ENCODE measurements at regions not wholly inside any gene's neighbourhood (a gene's known extent, or its start where the extent isn't known, plus 50 kb on each side); places are given as distances from the start of the nearest gene placed in this dataset.

DNA sequence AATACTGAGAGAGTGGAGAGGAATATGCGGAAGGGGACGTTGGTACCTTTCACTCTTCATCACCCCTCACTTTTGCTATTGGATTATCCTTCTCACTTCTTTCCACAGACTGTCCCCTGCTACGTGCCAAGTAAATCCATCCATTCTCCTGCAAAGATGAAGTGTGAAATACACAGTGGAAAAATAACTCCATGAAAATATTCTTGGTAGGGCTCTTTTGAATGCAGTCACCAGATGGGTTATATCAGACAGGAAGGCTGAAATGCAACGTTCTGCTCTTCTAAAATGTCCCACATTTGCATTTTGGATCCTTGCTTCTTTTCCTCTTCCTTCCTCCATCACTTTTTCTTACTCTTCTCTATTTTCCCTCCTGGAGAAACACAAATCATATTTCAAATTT lies 510.3 kb upstream of the CLINT1 start:
- TF ChIP-seq, protein P1, sequence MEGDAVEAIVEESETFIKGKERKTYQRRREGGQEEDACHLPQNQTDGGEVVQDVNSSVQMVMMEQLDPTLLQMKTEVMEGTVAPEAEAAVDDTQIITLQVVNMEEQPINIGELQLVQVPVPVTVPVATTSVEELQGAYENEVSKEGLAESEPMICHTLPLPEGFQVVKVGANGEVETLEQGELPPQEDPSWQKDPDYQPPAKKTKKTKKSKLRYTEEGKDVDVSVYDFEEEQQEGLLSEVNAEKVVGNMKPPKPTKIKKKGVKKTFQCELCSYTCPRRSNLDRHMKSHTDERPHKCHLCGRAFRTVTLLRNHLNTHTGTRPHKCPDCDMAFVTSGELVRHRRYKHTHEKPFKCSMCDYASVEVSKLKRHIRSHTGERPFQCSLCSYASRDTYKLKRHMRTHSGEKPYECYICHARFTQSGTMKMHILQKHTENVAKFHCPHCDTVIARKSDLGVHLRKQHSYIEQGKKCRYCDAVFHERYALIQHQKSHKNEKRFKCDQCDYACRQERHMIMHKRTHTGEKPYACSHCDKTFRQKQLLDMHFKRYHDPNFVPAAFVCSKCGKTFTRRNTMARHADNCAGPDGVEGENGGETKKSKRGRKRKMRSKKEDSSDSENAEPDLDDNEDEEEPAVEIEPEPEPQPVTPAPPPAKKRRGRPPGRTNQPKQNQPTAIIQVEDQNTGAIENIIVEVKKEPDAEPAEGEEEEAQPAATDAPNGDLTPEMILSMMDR (optimal IDR thresholded peaks at IDR 0.05 in 1 of 3, IDR thresholded peaks at IDR 0.05 in 1 of 3, conservative IDR thresholded peaks at IDR 0.05 in 1 of 3; ENCODE audit: extremely low read depth in 1 of 3, insufficient read depth in 2 of 3, low read length in 3 of 3): no peak
- no peak for TF ChIP-seq EZH2 (IDR thresholded peaks at IDR 0.05; ENCODE audit: low read length)

Measured in keratinocyte (primary cell).